Subcutaneous abdominal adipose tissue (tissue), 5 donors: ENCODE measurements at regions not wholly inside any gene's neighbourhood (a gene's known extent, or its start where the extent isn't known, plus 50 kb on each side); places are given as distances from the start of the nearest gene placed in this dataset.

Experiments
- H3K27ac ChIP-seq: one replicate; pipeline ENCODE4 v1.7.0; 2013; ENCODE audit warnings: low read depth, mild to moderate bottlenecking, inconsistent platforms, low read length, moderate library complexity
- H3K27me3 ChIP-seq, 5 donors: one replicate each; pipeline ENCODE4 v1.7.0; 2013; ENCODE audit warnings: low read length in 5 of 5, inconsistent platforms in 1 of 5; ENCODE audit not compliant: control insufficient read depth in 5 of 5, insufficient read depth in 4 of 5
- H3K36me3 ChIP-seq, 5 donors: one replicate each; pipeline ENCODE4 v1.7.0; 2013; ENCODE audit warnings: low read length in 5 of 5; ENCODE audit not compliant: control insufficient read depth in 5 of 5, insufficient read depth in 5 of 5
- H3K4me1 ChIP-seq, 5 donors: one replicate each; pipeline ENCODE4 v1.7.0; 2013; ENCODE audit warnings: low read length in 5 of 5, mild to moderate bottlenecking in 3 of 5, moderate library complexity in 1 of 5; ENCODE audit not compliant: control insufficient read depth in 5 of 5, insufficient read depth in 5 of 5
- H3K4me3 ChIP-seq, 5 donors: one replicate each; pipeline ENCODE4 v1.7.0; 2013; ENCODE audit warnings: low read length in 5 of 5, low read depth in 1 of 5
- H3K9ac ChIP-seq, 5 donors: one replicate each; pipeline ENCODE4 v1.7.0; 2013; ENCODE audit warnings: low read length in 5 of 5, mild to moderate bottlenecking in 4 of 5, moderate library complexity in 3 of 5
- H3K9me3 ChIP-seq, 5 donors: one replicate each; pipeline ENCODE4 v1.7.0; 2013; ENCODE audit warnings: low read length in 5 of 5; ENCODE audit not compliant: control insufficient read depth in 5 of 5
- donor health status: healthy.
- donor health status: healthy.
- donor health status: healthy.
- donor health status: healthy.
- donor health status: healthy.

DNA sequence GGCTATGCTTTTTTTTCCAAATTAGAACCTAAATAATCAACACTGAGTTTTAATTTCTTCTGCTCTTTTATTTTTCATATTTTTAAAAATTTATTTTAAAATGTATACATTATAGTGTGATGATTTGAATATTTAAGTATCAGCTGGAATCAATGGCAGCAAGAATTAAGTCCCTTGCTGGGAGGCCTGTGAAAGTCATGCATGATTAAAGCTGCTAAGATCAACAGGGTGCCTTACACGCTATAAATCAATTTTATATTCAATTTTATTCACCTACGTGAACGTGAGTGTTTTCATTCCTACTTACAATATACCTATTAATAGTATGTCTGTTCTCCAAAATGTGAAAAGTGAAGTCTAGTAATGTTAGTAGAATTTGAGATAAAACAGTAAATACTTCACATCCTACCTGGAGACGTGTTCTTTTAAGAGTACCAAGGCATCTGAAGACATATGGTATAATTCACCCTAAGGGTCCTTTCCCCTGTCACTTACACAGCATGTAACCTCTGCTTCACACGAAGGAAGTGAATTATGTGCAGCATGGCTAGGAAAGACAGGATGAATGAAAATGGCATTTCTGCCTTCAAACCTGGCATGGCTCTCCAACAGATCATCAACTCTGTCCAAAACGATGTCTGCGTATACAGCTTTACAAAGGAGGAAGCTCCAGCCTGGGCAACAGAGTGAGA is 640.4 kb upstream of the ROBO1 start:
- H3K27me3 ChIP-seq, result no peaks in the 10 kb centered on the region

DNA sequence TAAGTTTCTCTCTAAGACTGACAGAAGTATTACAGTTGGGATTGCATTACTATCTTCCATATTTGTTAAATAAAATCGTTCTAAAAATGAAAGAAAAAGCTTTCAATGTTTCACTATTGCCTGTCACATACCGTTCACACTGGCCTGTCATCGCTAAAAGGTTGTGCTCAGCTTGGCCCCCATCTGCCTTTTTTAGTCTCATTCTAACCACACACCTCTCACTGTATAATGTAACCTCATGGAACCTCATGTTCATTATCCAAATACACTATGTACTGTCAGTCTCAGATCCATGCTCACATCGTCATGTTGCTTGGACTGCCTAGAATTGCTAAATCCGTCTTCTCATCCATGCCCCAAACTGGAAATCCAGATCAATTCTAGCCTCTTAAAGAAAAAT is 637.8 kb upstream of the ROBO1 start:
- H3K27me3 ChIP-seq, result no peaks in the 10 kb centered on the region
- H3K4me3 ChIP-seq, result no peak overlapping the region
- H3K9me3 ChIP-seq, result no peaks in the 10 kb centered on the region
- H3K9ac ChIP-seq, result no peak overlapping the region
- no peaks in the 10 kb centered on the region for H3K36me3 ChIP-seq
- H3K4me1 ChIP-seq, result no peaks in the 10 kb centered on the region
- no peak overlapping the region for H3K27ac ChIP-seq

More for the DNA sequence above, 640.4 kb upstream of the ROBO1 start:
- no peak overlapping the region for H3K4me3 ChIP-seq
- no peak overlapping the region for H3K9ac ChIP-seq
- no peaks in the 10 kb centered on the region for H3K4me1 ChIP-seq
- H3K9me3 ChIP-seq, result no peaks in the 10 kb centered on the region
- no peak overlapping the region for H3K27ac ChIP-seq
- H3K36me3 ChIP-seq, result no peaks in the 10 kb centered on the region

DNA sequence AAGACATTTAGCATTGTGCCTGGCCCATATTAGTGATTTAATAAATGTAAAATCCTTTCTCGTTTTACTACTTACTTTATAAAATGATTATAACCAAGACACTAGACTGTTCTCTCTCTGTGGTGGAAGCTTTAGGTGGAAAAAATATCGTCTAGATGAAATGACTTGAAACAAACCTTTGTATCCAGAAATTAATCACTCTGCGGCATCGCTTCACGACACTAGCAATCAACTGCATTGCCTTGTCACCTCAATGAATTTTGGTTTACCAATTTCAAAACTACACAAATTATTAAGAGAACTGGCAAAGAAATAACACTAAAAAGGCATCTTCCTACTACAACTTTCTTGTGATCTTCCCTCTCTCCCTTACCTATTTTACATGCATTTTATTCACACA is 627.2 kb upstream of the ROBO1 start:
- Histone ChIP-seq H3K36me3 (no peaks in the 10 kb centered on the region), H3K9ac (no peak overlapping the region), H3K9me3 (peaks cover 0 to 3% (median 0%) of the 10 kb centered on the region in 5 donors), H3K27me3 (no peaks in the 10 kb centered on the region), H3K27ac (no peak overlapping the region), H3K4me3 (no peak overlapping the region), H3K4me1 (no peaks in the 10 kb centered on the region)

DNA sequence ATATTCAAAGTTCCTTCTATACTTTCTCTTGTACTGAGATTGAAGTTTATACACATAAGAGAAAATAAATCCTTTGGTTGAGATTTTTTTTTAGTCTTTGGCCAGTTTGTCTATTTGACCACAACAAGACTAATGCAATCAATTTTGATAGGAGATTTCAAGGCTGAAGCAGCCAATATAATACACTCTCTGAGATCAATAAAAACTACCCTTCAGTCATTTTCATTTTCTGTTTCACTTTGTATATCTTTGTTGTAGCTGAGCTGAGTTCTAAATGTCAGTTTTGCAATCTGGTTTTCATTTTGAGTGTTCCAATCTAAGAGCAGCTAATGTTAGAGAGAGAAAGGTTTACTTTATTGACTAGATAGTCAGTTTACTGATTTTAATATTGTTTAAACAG is 623.8 kb upstream of the ROBO1 start:
- no peak overlapping the region for H3K27ac ChIP-seq
- no peaks in the 10 kb centered on the region for H3K4me1 ChIP-seq
- H3K27me3 ChIP-seq, result no peaks in the 10 kb centered on the region
- peaks cover 0 to 10% (median 3%) of the 10 kb centered on the region in 5 donors for H3K9me3 ChIP-seq
- H3K36me3 ChIP-seq, result no peaks in the 10 kb centered on the region
- no peak overlapping the region for H3K9ac ChIP-seq
- no peak overlapping the region for H3K4me3 ChIP-seq

DNA sequence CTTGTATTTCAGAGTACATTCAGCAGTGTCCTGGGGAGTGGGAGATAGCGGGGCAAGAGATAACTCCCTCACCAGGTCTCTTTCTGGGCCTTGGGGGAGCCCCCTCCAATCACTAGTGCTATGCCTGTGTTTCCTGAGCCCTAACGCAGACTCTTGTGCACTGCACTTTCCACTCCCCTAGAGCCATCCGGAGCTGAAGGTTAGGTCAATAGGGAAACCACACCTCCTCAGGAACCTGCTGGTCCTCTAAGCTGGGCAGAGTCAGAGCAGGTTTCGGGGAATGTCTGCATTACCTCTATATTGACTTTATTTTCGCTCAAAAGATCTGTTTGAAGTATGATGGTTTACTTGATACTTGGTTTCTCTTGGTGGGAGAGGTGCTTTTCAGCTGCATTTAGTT is 617.0 kb upstream of the ROBO1 start:
- no peak overlapping the region for H3K9ac ChIP-seq
- H3K9me3 ChIP-seq, result peaks cover 0 to 23% (median 5%) of the 10 kb centered on the region in 5 donors
- H3K36me3 ChIP-seq, result no peaks in the 10 kb centered on the region
- H3K27me3 ChIP-seq, result no peaks in the 10 kb centered on the region
- H3K4me3 ChIP-seq, result no peak overlapping the region
- H3K27ac ChIP-seq, result no peak overlapping the region
- no peaks in the 10 kb centered on the region for H3K4me1 ChIP-seq

DNA sequence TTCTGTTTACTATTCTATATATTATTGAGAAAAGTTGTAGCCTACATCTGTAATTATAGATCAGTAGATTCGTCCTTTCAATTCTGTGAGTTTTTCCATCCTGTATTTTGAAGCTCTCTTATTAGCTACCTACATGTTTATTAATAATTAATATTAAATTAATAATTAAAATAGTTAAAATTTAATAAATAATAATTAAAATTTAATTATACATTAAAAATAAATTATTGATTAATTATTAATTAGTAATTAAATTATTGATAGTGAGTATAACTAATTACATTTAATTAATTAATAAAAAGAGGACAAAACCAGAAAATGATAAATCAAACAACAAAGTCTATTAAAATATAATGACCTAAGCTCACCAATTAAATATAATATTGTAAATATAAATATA is 606.6 kb upstream of the ROBO1 start:
- no peak overlapping the region for H3K4me3 ChIP-seq
- no peaks in the 10 kb centered on the region for H3K27me3 ChIP-seq
- peaks cover 0 to 3% (median 0%) of the 10 kb centered on the region in 5 donors for H3K9me3 ChIP-seq
- H3K27ac ChIP-seq, result no peak overlapping the region
- H3K36me3 ChIP-seq, result no peaks in the 10 kb centered on the region
- H3K9ac ChIP-seq, result no peak overlapping the region
- H3K4me1 ChIP-seq, result no peaks in the 10 kb centered on the region

DNA sequence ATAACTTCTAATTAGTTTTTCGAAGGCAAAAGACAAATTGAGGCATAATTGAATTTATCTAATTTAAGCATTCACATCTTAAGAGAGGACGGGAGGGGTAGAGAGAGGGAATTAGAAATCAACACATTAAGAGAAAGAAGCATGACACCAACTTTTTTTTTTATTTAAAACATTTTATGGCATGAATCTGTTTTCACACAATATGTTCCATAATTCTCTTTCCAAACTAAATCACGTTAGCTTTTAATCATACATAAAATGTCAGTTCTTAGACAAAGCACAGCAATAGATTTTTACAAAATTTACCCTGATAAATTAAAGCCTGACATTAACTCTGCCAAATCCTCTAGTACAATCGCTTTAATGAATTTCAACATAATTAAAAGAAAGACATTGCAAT is 600.8 kb upstream of the ROBO1 start:
- Histone ChIP-seq H3K9ac (no peak overlapping the region), H3K9me3 (peaks cover 0 to 3% (median 0%) of the 10 kb centered on the region in 5 donors), H3K36me3 (no peaks in the 10 kb centered on the region), H3K27ac (no peak overlapping the region), H3K4me3 (no peak overlapping the region), H3K27me3 (no peaks in the 10 kb centered on the region), H3K4me1 (no peaks in the 10 kb centered on the region)

DNA sequence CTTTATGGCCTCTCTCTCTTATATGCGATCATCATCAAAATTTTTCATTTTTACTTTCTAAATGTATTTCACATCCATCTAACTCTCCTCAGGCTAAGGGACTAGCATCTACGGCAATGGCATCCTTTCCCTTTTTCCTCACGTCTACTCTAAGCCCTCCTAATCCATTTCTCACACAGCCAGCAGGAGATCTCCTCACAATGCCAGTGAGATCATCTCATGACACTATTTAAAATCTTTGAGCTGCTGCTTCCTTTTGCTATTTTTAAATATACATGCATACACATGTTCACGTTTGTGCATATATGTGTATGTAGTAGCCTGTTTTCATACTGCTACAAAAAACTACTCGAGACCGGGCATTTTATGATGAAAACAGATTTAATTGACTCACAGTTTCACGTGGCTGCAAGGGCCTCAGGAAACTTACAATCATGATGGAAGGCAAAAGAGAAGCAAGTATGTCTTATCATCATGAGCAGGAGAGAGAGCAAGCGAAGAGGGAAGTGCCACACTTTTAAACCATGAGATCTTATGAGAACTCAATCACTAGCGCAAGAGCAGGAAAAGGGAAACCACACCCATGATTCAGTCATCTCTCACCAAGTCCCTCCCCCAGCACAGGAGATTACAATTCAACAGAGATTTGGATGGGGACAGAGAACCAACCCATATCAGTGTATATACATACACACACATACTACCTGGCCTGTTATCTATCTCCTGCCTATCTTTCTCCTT is 599.2 kb upstream of the ROBO1 start:
- Histone ChIP-seq H3K27ac (no peak overlapping the region), H3K4me1 (no peaks in the 10 kb centered on the region), H3K9ac (no peak overlapping the region), H3K9me3 (peaks cover 0 to 3% (median 0%) of the 10 kb centered on the region in 5 donors), H3K27me3 (no peaks in the 10 kb centered on the region), H3K4me3 (no peak overlapping the region), H3K36me3 (no peaks in the 10 kb centered on the region)

DNA sequence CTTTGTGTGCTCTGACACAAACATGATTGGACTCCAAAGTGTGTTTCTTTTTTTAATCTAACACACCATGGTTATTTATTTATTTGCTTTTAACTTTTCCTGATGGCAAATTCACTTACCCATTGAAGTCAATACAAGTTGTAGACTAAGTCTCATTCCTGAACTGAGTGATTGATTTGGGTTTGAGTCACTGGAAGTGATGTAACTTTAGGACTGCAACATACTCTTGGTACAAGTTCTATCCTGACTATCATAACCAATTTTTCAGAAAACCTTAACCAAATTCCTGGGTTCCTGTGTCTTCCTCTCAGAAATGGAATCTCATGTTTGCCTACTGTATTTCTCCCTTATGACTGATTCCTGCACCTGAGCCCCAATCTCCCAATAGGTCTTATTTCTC is 590.0 kb upstream of the ROBO1 start:
- no peaks in the 10 kb centered on the region for H3K9me3 ChIP-seq
- no peak overlapping the region for H3K4me3 ChIP-seq
- H3K27ac ChIP-seq, result no peak overlapping the region
- no peaks in the 10 kb centered on the region for H3K27me3 ChIP-seq
- no peak overlapping the region for H3K9ac ChIP-seq
- no peaks in the 10 kb centered on the region for H3K36me3 ChIP-seq
- no peaks in the 10 kb centered on the region for H3K4me1 ChIP-seq

DNA sequence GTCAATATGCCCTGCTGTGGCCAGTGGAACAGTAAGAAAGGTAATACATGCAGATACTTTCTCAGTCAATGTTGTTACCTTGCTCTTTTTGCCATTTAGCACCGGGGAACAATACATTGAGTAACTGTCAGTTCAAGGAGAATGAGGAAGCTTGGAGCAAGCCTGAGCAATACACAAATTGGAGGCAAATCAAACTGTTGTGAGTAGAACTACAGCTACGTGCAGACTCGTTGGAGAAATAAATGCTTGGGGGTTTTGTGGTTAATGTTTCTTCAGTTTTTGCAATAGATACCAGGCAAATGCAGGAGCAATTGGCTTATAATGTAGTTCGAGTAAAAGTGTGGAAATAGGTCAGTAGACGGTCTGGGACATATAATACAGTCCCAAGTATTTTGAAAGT is 587.3 kb upstream of the ROBO1 start:
- no peaks in the 10 kb centered on the region for H3K4me1 ChIP-seq
- H3K27me3 ChIP-seq, result no peaks in the 10 kb centered on the region
- H3K4me3 ChIP-seq, result no peak overlapping the region
- no peak overlapping the region for H3K9ac ChIP-seq
- no peak overlapping the region for H3K27ac ChIP-seq
- H3K36me3 ChIP-seq, result no peaks in the 10 kb centered on the region
- no peaks in the 10 kb centered on the region for H3K9me3 ChIP-seq
